NCI-H1930 (cell line): ENCODE measurements at regions not wholly inside any gene's neighbourhood (a gene's known extent, or its start where the extent isn't known, plus 50 kb on each side); places are given as distances from the start of the nearest gene placed in this dataset.
"Not testable (repeated sequence)": the region's sequence is repeated elsewhere in the genome, so short reads cannot be mapped to it uniquely, and the experiment has no call there.

Experiments used
- DNase-seq, 2 experiments: peaks; one replicate each; lab custom pipeline; 2025; lab: John Stamatoyannopoulos, UW

DNA sequence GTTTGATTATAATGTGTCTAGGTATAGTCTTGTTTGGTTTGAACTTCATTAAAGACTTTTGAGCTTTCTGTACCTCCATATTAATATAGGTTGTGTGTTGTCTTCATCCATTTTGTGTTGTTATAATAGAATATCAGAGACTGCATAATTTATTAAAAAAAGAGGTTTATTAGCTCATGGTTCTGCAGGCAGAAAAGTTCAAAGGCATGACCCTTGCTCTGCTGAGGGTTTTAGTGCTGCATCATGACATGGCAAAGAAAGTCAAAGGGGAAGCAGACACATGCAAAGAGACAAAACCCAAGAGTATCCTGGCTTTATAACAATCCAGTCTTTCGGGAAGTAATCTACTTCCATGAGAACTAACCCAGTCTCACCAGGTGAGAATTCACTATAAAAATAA lies 358.2 kb downstream of the EDEM1 start:
- DNase-seq, result no peak

DNA sequence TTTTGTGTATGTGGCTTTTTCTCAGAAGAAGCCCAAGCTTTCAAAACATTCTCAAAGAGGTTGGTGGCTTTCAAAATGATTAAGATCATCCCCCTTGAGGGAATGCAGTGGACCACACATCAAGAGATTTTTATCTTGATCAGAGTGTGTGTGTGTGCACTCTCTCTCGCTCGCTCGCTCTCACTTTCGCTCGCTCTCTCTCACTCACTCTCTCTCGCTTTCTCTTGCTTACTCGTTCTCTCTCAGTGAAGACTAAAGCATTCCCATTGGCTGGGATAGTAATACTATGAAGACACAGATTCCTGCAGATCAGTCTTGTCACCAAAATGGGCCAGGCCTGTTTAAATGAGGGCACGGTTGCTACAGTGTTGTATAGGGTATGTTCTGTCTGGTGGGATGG lies 365.7 kb downstream of the EDEM1 start:
- no peak for DNase-seq

DNA sequence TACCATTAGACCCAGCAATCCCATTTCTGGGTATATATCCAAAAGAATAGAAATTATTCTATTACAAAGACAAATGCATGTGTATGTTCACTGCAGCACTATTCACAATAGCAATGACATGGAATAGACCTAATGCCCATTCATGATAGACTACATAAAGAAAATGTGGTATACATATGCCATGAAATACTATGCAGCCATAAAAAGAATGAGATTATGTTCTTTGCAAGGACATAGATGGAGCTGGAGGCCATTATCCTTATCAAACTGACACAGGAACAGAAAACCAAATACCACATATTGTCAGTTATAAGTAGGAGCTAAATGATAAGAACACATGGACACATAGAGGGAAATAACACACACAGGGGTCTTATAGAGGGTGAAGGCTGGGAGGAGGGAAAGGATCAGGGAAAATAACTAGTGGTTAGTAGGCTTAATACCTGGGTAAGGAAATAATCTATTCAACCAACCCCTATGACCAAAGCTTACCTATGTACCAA lies 366.8 kb downstream of the EDEM1 start:
- no peak for DNase-seq

DNA sequence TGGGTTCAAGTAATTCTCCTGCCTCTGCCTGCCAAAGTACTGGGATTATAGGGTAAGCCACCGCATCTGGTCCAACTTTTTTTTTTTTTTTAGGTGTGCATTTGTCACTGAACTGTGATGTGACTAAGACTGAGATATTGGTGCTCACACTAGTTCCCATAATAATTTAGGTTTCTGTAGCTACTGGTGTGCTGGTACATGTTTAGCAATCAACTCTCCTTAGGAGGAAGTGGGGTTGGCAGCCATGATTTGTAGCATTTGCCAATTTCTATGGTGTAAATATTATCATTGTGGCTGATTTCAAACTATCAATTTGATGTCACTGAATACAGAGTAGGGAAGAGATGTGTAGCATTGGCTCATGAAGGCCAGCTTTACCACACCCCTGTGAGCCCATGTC lies 372.7 kb downstream of the EDEM1 start:
- no peak for DNase-seq

DNA sequence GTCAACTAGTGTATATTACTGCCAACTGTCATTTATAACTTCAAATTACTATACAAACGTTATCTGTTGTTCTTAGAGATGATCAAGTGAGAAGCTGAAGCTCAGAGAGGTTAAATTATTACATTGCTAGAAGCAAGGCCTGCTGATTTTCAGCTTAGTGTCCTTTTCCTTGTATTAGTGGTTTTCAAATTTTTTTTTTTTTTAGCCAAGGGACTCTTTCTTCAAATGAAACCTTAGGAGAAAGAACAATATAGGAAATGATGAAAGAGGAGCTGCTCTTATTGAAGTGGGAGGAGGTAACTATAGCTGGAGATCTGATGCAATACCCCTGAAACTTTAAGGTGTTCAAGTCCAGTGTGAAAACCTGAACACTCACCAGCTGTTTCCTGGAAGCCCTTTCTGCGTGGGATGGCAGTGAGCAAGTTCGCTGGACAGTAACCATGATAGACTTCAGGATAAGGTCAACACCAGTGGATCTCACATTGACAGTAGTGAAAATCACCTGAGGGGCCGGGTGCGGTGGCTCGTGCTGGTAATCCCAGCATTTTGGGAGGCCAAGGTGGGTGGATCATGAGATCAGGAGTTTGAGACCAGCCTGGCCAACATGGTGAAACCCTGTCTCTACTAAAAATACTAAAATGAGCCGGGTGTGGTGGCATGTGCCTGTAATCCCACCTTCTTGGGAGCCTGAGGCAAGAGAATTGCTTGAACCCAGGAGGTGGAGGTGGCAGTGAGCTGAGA lies 376.2 kb downstream of the EDEM1 start:
- DNase-seq, result no peak

DNA sequence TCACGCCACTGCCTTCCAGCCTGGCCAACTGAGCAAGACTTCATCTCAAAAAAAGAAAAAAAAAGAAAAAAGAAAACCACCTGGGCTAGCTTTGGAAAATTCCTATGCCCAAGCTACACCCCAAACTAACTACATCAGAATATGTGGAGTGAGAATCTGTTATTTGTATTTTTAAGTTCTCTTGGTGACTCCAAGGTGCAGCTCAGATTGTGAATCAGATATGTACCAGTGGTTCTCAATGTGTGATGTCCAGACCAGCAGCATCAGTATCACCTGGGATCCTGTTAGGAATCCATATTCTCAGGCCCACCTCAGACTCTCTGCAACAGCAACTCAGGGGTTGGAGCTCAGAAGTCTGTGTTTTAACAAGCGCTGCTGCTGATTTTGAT lies 376.8 kb downstream of the EDEM1 start:
- no peak for DNase-seq

DNA sequence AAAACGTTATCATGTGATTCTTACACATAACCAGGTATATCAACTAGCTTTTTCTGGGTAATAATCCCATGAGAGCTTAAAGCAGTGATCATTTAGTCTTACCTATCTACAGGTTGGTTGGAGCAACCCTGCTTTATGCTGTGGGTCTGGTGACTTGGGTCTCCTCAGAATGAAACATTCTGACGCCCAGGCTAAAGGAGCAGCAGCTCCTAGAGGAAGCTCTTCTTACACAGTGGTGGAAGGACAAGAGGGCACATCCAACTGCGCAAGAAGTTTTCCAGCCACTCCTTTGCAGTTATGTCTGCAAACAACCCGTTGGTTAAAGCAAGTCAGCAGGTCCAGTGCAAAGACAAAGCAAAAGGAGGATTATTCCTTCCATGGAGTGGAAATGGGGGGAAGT lies 377.5 kb downstream of the EDEM1 start:
- no peak for DNase-seq

DNA sequence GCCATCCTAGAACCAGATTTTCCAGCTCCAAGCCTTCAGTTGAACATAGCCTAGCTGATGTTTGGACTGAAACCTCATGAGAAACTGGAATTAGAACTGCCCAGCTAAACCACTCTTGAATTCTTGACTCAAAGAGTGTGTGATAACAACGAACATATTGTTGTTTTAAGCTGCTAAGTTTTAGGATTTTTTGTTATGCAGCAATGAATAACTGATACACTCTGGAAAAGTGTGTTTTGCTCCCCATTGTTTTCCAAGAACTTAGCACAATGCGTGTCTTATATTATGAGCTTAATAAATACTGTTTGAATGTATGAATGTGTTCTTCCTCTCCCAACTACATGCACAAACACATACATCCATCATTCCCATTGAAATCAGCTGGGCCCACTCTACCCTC lies 379.6 kb downstream of the EDEM1 start:
- no peak for DNase-seq

DNA sequence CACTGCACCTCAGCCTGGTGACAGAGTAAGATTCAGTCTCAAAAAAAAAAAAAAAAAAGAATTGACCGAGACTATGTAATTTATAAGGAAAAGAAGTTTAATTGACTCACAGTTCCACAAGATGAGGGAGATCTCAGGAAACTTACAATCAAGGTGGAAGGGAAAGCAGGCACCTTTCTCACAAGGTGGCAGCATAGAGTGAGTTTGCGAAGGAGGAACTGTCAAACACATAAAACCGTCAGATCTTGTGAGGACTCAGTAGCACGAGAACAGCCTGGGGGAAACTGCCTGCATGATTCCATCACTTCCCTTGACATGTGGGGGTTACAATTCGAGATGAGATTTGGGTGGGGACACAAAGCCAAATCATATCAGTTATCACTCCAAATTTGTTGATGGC lies 380.9 kb downstream of the EDEM1 start:
- DNase-seq, result no peak

DNA sequence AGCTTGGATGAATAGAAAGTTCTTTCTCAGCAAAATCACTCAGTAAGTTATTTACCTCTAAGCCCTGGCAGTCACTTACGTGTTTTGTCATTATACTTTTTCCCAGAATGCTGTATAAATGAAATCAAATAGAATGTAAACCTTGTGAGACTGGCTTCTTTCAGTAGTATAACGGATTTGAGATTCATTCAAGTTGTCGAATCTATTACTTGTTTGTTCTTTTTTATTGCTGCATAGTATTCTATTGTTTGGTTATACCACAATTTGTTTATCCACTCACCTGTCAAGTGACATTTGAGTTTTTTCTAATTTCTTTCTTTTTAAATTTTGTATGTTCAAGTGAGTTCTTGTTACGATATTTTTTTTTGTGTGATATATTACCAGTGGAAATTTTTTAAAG lies 381.6 kb downstream of the EDEM1 start:
- no peak for DNase-seq

DNA sequence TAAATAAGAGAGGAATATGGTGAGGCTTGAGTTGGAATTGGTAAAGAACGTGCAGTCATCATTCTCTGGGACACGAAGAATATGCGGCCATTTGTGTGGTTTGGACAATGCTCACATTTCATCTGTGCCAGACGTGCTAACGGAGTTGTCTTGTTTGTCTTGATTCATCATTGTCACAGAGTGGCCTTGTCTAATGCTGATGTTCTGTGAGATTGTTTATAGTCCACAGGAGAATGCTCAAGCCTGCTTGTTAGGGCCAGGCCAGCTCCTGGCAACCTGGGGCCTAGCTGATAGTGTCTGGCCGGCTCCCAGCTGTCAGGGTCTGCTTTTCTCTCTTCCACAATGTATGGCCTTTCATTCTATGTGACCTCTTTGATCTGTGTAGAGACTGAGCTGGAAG lies 384.7 kb downstream of the EDEM1 start:
- no peak for DNase-seq

DNA sequence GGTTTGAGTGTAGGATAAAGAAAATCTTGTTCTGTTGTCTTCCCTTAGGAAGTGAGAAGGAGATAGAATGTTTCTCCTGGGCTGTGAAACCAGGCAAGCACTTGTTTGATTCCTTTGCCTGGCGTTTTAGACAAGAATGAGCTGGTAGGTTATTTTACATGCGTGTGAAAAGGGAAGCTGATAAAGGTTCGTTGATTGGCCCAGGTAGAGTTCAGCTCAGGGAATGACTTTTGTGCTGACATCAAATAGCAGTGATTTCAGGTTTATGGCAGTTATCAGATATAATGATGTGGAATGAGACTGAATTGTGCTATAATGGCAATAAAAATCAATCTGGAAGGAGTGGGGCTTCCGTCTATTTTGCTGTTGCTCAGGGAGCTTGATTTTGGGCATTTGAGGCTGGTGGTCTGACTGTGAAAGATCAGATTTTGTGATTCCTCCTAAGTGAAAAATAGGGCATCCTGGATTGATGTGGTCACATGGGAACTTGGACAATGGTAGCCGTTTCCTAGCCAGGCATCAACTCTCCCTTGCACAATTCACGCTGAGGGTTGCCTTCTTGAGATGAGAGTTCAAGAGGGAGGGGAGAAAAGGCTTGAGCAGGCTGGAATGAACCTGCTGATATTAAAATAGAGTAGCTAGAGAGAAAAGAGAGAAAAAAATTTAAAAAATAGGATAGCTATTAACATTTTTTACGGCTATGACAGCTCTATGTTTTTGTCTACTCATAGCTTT lies 388.9 kb downstream of the EDEM1 start:
- no peak for DNase-seq

DNA sequence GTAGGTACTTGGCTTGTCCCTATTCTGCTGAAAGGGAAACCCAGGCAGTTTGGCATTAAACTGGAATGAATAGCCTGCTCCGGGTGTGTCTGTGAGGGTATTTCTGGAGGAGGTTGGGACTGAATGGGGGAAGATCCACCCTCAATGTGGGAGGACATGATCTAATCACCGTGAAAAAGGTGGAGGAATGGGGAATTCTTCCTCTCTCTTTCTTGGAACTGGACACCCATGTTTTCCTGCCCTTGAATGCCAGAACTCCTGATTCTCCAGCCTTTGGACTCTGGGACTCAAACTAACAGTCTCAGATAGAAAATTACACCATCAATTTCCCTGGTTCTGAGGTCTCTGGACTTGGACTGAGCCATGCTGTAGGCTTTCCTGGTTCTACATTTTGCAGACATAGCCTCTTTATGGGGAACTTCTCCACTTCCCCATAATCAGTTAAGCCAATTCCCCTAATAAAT lies 391.7 kb downstream of the EDEM1 start:
- DNase-seq, result no peak

DNA sequence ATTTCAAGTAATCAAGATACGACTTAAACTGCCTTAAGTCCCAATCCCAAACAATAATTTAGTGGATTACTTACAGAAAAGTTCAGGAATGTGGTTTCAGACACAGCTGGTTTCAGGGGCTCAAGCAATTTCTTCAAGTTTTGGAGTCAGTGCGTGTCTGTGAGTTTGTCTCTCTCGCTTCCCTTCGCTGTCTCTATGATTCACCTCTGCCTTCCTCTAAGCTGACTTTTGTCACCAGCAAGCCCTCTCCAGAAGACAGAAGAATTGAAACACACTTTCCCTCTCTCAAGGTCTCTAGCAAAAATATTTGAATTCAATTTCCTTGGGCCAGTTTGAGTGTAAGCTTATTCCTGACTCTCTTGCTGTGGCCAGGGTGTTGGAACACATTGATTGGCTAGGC lies 392.4 kb downstream of the EDEM1 start:
- no peak for DNase-seq

DNA sequence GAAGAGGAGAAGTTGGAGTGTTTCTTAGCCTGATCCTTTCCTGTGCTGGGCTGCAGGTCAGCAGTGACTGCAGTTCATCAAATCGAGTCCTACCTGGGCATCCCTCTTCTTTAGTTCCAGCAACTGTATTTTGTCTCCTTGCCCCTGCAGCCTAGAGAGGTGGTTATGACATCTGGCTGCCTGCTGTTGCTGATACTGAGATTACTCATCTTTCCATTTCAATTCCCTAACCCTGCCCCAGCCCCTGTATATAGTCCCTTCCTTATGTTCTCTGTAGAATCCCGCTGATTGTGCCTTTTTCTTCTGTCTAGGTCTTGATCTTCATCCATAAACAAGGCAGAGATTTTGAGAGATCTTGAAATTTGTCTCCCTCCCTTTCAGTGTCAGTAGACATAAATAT lies 393.3 kb downstream of the EDEM1 start:
- DNase-seq, result no peak

DNA sequence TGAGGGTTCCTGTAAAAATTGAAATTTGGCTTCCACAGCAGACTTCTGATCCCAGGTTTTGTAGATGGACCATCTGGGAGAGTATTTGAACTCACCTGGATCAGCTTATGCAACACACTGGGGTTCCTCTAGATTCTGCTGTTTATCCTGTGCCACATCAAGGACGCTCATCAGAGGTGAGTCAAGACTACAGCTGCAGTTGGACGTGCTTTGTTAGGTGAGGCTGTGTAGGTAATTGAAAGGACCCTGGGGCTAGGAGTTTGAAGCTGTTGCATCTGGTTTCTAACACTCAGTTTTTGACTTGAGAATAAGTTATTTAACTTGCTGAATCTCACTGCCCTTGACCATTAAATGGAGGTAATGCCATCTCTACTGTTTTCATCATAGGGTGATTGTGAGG lies 394.2 kb downstream of the EDEM1 start:
- DNase-seq, result no peak

DNA sequence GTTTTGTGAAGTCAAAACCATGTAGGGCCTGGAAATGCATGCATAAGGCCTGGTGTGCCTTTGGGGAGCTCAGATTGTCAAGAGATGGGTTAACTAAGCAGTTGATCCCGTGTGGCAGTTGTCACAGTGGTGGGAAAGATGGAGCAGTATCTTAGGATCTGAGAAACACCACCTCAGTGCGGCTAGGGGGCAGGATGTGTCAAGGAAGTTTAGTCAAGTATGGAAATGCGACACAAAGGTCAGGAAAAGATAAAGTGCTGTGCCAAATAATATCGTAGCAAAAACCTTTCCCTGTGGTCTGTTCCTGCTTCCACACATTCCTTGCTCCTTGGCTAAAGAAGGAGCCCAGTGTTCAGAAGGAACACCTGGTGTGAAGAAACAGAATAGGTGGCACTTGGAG lies 396.4 kb downstream of the EDEM1 start:
- no peak for DNase-seq

DNA sequence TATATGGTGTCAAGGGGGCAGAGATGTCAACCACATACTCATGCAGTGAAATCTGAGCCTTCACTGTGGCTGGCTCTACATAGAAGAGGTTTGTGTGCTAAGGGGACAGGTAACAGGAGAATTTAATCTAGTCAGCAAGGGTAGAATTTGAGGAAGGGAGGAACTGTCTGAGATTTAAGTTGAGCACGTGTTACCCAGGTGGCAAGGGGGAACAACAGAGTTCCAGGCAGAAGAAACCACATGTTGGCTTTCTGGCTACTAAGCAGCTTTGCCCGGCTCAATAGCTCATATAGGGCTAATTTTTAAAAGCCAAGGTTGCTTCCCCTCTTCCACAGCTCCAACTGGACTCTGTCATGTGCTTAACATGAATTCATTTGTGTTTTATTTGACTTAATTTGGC lies 397.6 kb downstream of the EDEM1 start:
- no peak for DNase-seq

DNA sequence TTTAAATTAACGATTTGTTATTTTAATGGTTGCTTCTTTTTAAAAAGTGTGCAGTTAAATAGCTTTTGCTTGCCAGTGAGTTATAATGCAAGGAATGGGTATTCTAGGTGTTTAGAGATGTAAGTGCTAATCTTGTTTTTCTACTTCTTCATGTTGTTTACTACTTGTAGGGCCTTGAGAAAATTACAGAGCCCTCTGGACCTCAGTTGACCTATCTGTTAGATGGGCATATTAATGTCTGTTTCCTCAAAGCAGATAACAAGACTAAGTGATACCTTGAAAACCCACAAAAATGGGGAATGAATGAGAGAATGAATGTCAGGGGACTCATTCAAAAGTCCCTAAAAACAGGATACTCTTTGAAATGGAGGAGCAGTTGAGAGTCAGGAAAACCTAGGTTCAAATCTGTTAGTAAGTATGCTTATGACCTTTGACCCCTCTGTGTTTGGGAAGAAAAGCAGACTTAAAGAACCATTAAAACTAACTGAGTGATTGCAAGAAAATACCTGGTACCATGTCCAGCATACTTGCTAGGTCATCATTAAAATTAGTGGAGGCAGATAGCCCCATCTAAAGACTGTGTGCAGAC lies 419.5 kb downstream of the EDEM1 start:
- no peak for DNase-seq

DNA sequence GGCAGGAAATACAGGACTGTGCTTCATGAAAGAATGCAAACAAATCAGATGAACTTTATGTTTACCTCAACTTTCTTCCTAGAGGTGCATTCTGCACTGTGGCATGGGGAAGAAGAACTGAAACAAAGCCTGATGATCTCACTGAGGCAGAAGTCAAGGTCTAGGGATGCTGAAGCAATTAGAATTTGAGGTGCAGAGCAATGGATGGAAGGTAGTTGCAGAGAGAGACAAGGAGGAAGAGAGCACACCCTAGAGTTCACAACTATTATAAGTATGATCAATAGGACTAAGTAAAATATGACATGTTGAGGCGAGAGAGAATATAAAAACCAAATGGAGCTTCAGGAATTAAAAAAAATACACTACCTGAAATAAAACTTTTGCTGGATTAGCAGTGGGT lies 420.1 kb downstream of the EDEM1 start:
- no peak for DNase-seq

DNA sequence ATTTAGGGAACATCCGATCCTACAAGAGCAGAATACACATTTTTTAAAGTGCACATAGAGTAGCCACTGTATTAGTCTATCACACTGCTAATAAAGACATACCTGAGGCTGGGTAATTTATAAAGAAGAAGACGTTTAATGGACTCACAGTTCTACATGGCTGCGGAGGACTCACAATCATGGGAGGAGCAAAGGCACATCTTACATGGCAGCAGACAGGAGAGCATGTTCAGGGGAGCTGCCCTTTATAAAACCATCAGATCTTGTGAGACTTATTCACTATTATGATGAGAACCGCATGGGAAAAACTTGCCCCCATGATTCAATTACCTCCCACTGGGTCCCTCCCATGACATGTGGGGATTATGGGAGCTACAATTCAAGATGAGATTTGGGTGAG lies 421.5 kb downstream of the EDEM1 start:
- DNase-seq, result not testable (repeated sequence)

DNA sequence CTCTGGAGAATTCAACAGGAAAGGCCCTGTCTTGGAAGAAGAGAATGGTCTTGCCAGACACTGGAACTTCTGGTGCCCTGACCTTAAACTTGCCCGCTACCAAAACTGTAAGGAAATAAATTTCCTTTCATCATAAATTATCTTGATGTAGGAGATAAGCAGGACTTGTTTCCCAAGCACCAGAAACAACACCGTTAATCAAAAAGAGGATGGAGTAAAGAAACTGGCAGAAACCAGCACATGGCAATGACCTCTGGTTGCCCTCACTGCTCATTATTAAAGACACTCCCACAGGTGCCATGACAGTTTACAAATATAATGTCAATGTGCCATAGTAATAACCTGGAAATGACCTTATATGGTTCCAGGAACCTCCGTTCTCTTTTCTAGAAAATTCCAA lies 426.1 kb downstream of the EDEM1 start:
- DNase-seq, result no peak

DNA sequence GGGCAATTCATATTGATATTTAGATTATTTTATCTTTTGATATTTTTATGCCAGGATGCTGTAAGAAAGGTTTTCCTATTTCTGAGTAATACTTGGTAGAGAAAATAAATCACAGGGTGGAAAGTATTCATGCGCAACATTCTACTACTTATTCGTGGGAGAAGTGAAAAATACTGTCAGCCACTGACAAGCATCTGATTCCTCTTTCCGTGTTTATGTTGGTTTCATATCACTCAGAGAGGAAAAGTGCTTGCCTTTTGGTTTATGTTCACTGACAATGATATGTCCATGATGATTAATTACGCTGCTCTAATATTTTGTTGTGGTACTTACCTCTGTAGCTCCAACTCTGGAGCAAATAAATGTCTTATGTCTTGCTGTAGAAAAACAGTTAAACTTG lies 429.4 kb downstream of the EDEM1 start:
- no peak for DNase-seq
